ENCODE measurements at regions not wholly inside any gene's neighbourhood (a gene's known extent, or its start where the extent isn't known, plus 50 kb on each side); places are given as distances from the start of the nearest gene placed in this dataset.
"Not testable (repeated sequence)": the region's sequence is repeated elsewhere in the genome, so short reads cannot be mapped to it uniquely, and the experiment has no call there.

- DNase-seq: no peak
Measured at GRCh38 chr11:104699981-104700380, 198.3 kb downstream of the CASP12 start.

- no peak for DNase-seq
Measured at GRCh38 chr11:104695065-104695463, 203.2 kb downstream of the CASP12 start.

GRCh38 chr11:104694259-104695064 is 203.8 kb downstream of the CASP12 start:
- DNase-seq: no peak

- DNase-seq: no peak
Measured at GRCh38 chr11:104692751-104693150, 205.5 kb downstream of the CASP12 start.

GRCh38 chr11:104691129-104691528 is 207.1 kb downstream of the CASP12 start:
- DNase-seq: no peak

- no peak for DNase-seq
Measured at GRCh38 chr11:104690241-104690640, 208.0 kb downstream of the CASP12 start.

GRCh38 chr11:104688731-104689130 is 209.5 kb downstream of the CASP12 start:
- no peak for DNase-seq

- no peak for DNase-seq
Measured at GRCh38 chr11:104682206-104682605, 216.1 kb downstream of the CASP12 start.

- no peak for DNase-seq
Measured at GRCh38 chr11:104679258-104679657, 219.0 kb downstream of the CASP12 start.

- DNase-seq: no peak
Measured at GRCh38 chr11:104678408-104678807, 219.9 kb downstream of the CASP12 start.

- DNase-seq: not testable (repeated sequence)
Measured at GRCh38 chr11:104677069-104677468, 221.2 kb downstream of the CASP12 start.

GRCh38 chr11:104672897-104673296 is 225.4 kb downstream of the CASP12 start:
- DNase-seq: no peak

- DNase-seq: no peak
Measured at GRCh38 chr11:104668797-104669463, 229.3 kb downstream of the CASP12 start.

GRCh38 chr11:104666624-104667023 is 231.6 kb downstream of the CASP12 start:
- DNase-seq: no peak

GRCh38 chr11:104665641-104666040 is 232.6 kb downstream of the CASP12 start:
- DNase-seq: no peak

GRCh38 chr11:104663190-104664140 is 234.8 kb downstream of the CASP12 start:
- no peak for DNase-seq

- DNase-seq: no peak
Measured at GRCh38 chr11:104661901-104662300, 236.4 kb downstream of the CASP12 start.

GRCh38 chr11:104661471-104661870 is 236.8 kb downstream of the CASP12 start:
- no peak for DNase-seq

GRCh38 chr11:104658177-104658576 is 240.1 kb downstream of the CASP12 start:
- DNase-seq: no peak

- DNase-seq: no peak
Measured at GRCh38 chr11:104657083-104657482, 241.2 kb downstream of the CASP12 start.

- no peak for DNase-seq
Measured at GRCh38 chr11:104655066-104655465, 243.2 kb downstream of the CASP12 start.

- no peak for DNase-seq
Measured at GRCh38 chr11:104654181-104654813, 244.0 kb downstream of the CASP12 start.

- no peak for DNase-seq
Measured at GRCh38 chr11:104653407-104653806, 244.9 kb downstream of the CASP12 start.

Data from NCI-H1417 treated with DMSO at 0.1 percent for 48 hours (cell line).